Renal cortical epithelial cell (primary cell): ENCODE measurements at regions not wholly inside any gene's neighbourhood (a gene's known extent, or its start where the extent isn't known, plus 50 kb on each side); places are given as distances from the start of the nearest gene placed in this dataset.
"Not testable (repeated sequence)": the region's sequence is repeated elsewhere in the genome, so short reads cannot be mapped to it uniquely, and the experiment has no call there.

Experiments
- DNase-seq: peaks from one replicate; pipeline ENCODE4 v3.0.0-alpha.2; 2011; ENCODE audit warnings: low read depth

DNA sequence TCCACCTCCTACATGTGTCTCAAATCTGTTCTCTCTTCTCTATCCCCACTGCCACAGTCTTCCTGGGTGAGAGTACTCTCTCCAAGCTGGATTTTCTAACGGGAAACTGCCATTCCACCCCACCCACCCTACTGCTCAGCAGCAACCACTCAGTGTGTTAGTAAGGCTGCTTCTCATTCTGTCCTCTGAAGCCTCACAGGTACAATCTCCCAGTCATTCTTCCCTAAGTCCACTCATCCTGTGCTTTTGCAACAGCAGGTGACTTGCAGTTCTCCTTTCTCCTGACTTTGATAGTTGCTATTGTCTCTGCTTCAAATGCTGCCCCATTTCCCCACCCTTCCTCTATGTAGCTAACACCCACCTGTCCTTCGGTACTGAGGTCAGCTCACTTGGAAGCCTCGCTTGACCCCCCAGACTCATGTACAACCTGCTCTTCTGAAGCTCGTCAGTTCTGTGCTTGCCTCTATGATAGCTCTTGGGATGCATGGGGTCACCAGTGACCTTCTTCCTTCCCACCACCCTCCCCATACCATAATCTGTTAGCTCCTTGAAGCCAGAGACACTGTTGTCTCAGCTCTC lies 188.9 kb downstream of the RRAGC start:
- DNase-seq = no peak

DNA sequence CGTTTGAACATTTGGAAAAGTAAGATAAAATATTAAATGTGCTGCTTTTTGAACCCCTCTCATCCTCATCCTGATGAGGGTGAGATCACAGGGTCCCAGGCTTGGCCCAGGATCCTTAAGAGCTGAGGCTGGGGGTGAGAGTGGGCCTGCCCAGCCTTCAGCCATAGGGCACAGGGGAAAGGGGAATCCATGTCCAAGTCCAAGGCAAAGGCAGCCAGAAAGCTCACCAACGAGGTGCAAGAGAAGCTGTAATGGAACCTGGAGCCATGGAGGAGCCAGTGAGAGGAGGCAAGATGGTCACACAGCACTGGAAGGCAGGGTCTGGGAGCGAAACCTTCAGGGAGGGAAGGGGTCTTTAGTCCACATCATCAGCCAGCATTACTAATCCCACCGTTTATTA lies 191.9 kb downstream of the RRAGC start:
- DNase-seq = no peak

DNA sequence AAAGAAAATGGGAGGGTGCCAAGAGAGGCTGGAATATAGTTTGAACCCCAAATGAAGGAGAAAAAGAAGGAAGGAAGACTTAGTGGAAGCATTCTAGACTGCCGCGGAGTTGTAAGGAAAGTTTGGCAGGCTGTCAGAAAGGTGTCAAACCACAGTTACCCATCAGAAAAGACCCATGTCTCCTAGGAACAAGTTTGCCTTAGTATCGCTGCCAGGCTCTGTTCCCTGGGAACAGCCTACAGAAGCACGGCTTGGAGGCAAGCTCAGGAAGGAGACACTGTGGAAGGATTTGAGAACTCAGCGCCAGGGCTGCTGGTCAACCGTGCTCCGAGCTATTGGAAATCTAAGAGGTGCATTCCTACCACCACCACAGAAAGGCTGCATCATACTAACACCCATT lies 197.4 kb downstream of the RRAGC start:
- no peak for DNase-seq

DNA sequence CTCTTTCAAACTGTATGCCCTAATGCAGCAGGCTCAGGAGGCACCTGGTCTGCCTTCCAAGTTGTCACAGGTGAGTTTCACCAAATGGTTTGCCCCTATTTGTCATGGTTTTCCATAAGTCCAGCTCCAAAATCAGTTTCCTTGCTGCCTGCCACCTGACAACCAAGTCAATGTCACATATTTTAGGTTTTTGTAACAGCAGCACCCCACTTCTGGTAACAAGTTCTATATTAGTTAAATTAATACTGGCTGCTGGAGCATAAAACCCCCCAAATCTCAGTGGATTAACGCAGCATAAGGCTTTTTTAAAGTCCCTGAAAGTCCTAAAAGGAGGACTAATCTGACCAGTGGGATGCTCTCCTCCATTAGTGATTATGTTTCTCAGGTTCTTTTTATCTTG lies 200.7 kb downstream of the RRAGC start:
- no peak for DNase-seq

DNA sequence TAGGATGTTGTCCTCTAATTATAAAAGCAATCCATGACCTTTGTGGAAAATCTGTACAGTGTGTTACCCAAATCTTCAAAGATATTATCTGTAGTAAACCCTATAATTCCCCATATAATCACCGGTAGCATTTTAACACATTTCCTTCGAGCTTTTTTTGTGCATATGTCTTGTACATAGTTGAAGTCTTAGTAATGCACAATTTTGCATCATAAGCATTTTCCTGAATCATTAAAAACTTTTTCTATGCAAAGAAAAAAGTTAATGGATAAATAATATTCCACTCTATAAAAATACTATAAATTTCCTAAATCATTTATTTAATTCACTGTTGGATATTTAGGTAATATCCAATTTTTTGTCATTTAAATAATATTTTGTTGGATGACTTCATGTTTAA lies 201.7 kb downstream of the RRAGC start:
- DNase-seq = no peak

DNA sequence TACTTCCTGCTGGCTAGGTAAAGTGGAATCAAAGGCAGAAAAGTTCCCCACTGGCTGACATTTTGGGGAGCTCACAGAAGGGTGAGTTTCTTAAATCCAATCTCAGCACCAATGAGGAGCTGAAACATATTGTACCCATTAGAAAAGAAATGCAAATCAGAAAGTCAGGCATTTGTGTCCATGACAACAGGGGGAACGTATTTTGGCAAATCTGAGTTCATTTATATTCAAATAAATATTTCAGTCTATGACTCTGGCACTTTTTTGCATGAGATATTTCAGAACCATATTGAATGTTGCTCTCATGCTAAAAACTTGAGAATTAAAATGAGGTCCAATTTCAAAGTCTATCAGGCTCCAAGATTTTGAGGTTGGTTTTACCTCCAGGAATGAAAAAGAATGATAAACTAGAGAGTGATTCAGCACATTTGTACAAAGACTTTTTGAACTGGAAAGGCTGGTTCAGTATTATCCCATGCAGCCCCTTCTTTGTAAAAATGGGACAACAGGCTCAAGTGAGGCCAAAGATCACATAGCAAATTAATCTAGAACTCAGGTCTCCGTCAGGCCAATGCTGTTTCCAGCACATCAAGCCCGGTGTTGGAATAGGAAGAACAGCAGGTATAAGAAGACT lies 202.2 kb downstream of the RRAGC start:
- DNase-seq = no peak

DNA sequence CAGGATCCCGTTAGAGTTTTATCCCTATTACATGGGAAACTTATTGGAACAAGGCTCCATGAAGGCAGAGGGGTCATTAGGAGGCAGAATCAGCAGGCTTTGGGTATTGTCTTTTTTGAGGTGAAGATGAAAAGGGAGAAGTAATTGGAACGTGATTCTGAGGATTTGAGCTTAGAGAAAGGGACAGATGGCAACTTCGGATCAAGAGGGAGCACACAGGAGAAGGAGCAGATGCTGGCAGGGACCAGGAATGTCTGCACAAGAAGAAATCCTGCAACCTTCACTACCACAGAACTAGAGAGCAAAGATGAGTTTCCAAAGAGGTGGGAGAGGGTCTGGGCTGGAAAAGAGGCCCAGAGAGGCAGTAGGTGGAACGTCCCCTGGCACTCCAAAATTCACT lies 202.8 kb downstream of the RRAGC start:
- DNase-seq = no peak

DNA sequence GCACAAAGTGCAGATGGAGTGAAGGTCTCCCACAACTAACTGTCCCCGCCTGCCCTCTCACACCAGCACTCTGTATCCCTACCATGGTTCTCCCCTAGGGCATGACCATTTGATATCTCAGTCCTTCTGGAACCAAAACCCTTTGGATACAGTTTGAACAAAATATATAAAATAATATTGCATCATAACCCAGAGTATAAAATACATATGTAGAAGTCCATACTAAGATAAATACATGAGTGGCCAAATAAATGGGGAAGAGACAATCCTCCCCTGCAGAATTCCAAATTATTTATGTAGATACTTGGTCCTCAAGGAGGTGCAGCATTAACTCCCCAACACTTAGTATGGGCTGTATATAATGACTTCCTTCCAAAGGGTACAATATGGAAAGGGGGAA lies 207.4 kb downstream of the RRAGC start:
- no peak for DNase-seq

DNA sequence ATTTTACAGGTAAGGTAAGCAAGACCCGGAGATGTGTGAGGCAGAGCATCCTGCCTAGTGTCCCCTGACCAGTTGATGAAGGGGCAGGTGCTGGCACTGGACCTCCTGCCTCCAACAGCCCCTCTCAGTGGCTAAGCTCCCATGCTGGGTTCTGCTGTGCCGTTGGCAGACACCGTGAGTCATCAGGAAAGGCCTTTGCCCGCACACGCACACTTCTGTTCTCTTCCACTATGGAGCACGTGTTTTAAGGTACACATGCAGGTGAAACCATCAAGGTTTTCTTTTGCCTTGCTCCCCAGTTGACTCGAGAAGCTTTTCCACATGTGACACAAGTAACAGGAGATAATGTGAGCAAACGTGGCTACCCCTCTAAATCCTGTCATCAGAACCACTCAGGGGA lies 207.9 kb downstream of the RRAGC start:
- no peak for DNase-seq

DNA sequence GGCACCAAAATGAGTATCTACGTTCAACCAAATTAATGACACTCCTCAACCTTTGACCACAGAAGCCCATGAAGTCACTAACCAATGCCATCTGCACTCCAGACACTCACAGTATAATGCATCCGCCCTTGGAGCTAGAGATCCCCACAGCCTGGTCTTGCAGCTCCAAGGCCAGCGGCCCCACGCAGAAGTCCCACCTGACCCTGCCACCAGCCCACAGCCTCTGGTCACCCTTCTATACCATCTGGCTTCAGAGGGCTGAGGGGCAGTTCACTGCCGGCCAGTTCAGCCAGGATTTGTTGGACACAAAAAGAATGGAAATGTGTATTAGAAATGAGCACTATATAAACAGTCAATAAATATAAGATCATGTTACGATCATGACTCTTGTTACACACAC lies 211.2 kb downstream of the RRAGC start:
- no peak for DNase-seq

DNA sequence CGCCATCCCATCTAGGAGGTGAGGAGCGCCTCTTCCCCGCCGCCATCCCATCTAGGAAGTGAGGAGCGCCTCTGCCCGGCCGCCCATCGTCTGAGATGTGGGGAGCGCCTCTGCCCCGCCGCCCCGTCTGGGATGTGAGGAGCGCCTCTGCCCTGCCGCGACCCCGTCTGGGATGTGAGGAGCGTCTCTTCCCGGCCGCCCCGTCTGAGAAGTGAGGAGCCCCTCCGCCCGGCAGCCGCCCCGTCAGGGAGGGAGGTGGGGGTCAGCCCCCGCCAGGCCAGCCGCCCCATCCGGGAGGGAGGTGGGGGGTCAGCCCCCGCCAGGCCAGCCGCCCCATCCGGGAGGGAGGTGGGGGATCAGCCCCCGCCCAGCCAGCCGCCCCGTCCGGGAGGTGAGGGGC lies 212.2 kb downstream of the RRAGC start:
- not testable (repeated sequence) for DNase-seq

DNA sequence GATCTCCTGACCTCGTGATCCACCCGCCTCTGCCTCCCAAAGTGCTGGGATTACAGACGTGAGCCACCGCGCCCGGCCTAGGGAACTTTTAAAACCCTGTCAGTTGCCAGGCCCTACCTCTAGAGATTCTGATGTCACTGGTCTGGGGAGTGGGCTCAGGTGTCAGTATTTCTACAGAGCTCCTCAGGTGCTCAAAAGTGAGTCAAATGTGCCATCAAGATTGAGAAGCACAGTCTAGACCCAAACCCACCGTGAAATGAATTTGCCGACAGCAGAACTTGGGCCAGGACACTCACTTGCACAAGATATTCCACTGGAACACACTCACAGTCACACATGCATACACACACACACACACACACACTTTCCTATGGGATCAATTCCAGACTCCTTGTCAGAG lies 215.5 kb downstream of the RRAGC start:
- no peak for DNase-seq

DNA sequence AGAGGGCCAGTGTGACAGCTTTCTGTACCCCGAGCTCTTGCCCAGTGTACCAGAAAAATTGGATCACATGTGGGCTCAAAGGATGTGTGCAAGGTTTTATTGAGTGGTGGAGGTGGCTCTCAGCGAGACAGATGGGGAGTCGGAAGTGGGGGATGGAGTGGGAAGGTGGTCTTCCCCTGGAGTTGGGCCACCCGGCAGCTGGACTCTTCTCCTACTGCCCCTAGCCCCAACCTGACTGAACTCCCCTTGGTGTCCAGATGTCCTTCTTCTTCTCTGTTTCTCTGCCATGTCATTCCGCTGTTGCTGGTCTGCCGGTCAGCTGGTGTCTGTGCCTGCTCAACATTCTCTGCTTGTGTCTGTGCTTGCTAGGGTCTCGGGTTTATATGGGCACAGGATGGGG lies 217.9 kb downstream of the RRAGC start:
- no peak for DNase-seq

DNA sequence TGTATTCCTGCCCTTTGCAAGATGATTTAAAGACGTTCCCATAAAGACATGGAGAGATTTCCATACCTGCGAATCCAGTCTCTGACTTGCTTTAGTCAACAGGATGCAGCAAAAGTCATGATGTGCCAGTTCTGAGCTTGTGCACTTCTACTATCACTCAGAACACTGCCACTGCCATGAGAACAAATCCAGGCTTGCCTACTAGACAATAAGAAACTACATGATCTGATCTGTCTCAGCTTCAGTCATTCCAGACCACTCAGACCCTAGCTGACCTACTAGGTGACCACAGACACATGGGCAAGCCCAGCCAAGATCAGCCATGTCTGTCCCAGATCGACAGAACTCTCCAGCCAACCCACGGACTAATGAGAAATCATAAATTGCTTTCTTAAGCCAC lies 219.2 kb downstream of the RRAGC start:
- no peak for DNase-seq

DNA sequence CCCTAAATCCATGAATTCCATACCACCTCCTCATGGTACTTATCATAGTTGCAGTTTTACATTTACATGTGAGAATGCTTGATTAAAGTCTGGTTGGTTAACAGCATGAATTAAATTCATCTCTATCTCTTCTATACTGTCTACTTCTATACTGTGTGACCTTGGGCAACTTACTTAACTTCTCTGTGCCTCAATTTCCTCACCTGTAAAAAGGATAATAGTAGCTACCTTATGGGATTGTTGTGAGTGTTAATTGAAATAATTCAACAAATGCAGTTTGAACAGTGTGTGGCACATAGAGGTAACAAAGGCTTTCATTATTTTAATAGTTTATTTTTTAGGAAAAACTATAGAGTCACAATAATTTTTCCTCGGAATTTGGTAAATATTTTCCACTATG lies 231.3 kb downstream of the RRAGC start:
- DNase-seq = no peak

DNA sequence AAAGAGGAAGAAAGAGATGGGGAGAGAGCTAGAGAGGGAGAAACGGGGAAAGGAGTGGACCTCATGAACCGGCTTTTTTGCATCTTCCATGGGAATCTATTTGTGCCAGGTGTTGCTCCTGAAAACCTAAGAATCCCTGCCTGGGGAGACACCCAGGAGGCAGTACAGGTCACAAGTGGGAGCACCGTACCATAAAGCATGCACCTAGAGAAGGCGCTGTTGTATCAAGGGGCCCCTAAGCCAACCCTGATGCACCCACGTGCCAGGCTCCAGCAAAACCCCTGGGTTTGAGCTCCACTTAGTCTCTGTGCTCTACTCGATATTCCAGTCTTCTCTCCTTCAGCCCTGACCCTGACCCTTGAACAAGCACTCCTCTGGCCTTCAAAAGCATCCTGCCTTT lies 233.6 kb downstream of the RRAGC start:
- no peak for DNase-seq

DNA sequence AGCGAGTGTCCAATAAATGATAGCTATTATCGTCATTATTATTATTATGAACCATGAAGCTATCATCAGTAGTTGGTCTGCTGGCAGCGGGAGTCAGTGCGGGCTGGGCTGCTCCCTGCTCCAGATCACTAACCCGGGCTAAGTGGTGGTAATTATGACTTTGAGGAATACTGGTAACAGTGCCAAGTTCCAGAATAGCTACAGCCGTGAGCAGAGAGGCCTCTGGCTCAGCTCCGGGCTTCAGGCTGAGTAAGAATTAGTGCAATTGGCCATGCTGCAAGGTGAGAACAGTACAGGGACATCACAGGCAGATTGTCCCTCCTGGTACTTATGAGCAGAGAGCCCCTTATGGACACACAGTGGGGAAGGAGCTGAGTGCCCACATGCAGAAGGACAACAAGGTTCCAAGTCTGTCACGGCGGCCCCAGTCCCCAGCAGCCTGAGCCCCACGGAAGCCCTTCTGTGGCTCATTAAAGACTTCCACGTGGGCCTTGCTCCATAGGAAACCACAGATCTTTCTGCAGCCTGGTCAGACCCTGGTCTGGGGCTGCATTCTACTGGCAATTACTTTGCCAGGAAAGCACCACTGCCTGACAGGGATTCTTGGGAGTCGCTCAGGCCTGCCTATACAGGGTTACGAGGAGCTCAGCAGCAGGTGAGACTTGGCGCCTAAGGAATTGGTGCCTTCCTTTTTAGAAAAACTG lies 235.1 kb downstream of the RRAGC start:
- DNase-seq = no peak

DNA sequence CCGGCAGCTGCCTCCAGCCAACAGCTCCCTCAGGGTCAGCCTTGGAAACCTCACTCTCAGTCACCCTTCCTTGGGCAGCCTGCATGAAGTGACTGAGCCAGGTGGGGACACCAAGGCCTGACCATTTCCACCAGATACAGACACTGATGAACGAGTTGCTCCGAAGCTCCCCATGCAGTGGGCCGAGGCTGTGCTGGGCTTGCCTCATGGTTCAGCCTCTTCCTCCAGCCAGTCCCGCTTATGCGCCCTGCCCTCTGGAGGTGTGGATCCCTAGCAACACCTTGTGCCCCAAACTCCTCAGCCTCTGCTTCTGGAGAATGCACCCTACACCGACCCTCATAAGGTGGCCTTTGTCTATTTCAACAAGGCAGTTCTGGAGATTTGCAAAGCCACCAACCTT lies 236.0 kb downstream of the RRAGC start:
- DNase-seq = no peak

DNA sequence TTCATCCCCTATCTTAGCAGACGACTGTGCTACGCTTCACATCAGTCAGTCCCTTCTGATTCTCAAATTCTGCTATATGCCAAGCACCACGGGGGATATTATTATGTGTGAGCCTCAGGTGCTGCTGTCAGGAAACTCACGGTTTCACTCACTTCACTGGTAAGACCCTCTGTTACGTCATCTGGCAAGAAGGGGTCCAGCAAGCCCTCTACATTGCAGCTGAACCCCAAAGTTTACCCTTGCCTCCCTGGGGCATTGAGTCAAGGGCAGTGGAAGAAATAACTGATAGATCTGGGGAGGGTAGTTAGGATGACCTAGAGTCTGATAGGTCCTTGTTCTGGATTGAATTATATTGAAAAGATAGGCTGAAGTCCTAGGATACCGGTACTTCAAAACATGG lies 237.4 kb downstream of the RRAGC start:
- no peak for DNase-seq

DNA sequence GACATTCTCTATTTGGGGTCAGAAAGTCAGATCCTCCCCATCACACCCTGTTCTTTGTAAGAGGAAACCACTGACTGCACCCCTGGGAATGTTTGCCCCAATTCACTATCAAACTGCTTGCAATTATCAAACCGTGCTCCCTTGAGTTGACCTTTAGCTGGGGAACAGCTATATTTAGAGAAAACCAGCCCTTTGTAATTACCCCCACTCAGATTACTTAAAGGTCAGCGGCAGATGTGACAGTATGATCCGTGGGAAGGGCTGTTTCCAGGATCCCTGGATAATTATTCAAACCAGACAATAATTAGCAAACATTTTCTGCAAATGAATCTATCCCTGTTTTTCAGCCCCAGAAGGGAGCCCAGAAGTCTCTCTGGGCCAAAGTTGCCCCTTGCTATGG lies 242.7 kb downstream of the RRAGC start:
- DNase-seq = no peak

DNA sequence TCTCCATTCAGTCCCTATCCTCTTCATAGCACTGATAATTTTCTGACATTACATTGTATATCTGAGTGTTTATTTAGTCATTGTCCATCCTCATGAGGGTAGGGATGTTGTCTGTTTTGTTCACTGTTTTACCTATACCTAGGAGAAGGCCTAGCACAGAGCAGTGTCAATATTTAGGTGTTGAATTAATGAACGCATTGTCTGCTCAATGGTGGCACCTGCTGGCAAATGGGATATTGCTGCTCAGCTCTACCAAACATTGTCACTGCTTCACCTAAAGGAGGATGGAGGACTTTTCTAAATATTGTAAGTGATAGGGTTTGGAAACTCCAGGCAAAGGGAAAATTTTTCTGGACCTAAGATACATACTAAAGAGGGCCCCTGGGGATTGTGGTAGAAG lies 243.9 kb downstream of the RRAGC start:
- DNase-seq = no peak

DNA sequence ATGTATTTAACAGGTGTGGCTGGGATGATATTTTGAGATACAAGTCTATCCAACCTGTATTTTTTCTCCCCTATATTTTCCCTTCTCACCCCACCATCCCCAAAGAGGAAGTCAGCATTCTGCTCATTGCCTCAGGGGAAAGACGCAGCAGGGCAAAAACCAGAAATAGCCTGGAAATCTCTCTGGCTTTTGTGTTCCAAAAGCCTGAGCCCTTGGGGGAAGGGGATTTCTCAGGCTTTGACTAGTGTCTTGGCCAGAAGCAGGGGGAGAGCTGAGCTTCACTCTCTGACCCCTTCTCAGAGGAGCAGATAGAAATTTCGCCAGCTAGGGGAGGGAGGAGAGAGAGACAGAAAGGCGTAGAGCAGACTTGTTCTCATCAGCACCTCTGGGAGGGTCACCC lies 244.7 kb downstream of the RRAGC start:
- DNase-seq = no peak

DNA sequence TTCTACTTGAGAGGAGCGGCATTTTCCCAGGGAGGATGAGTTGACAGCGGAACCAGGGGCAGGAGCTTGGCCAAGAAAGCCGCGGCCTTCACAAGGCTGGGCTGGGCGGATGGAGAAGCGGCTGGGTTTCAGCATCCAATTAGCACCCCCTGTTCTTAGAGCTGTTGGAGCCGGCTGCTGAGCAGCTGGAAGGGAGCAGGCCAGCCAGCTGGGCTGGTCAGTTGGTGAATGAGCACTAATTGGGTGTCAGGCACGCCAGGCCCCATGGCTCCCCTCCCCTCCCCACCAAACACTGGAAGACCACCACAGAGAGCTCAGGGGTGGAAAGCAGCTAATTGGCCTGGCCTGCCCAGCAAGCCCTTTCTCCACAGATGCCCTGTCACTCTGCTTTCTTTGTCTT lies 245.6 kb downstream of the RRAGC start:
- no peak for DNase-seq

DNA sequence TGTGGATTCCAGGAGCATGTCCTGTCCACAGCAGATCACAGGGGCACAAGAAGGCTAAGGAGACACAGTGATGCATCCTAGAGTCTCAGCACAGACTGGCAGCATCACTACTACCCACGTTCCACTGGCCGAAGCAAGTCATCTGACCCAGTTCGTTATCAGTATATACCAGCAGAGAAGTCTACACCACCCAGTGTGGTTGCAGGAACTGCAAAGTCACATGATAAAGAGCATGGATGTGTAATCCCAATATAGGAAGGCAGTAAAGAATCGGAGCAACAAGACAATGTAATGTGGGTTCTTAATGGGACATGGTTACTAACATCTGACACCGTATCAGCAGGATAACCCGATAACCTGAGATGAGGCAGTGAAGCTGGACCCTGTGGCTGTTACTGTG lies 246.6 kb downstream of the RRAGC start:
- no peak for DNase-seq
